Mesenchymal stem cell (in vitro differentiated cells and primary cell): ENCODE measurements at regions not wholly inside any gene's neighbourhood (a gene's known extent, or its start where the extent isn't known, plus 50 kb on each side); places are given as distances from the start of the nearest gene placed in this dataset.

ENCODE experiments used
- DNase-seq: peaks from one replicate; pipeline ENCODE4 v3.0.0-alpha.2; 2013
- H2AFZ ChIP-seq: one replicate; pipeline ENCODE4 v1.6.1; 2013; ENCODE audit warnings: low read depth, mild to moderate bottlenecking, control low read depth, inconsistent platforms, low read length, moderate library complexity
- H2AK5ac ChIP-seq: 2 replicates; pipeline ENCODE4 v1.6.1; 2013; ENCODE audit warnings: low read length, moderate library complexity, mild to moderate bottlenecking, inconsistent platforms; ENCODE audit not compliant: severe bottlenecking
- H2BK120ac ChIP-seq: one replicate; pipeline ENCODE4 v1.6.1; 2013; ENCODE audit warnings: low read depth, mild to moderate bottlenecking, inconsistent platforms, low read length, moderate library complexity
- H2BK12ac ChIP-seq, 2 experiments: one replicate each; pipeline ENCODE4 v1.6.1; 2013; ENCODE audit warnings: inconsistent platforms in 2 of 2, low read length in 2 of 2, mild to moderate bottlenecking in 2 of 2, moderate library complexity in 2 of 2, control low read depth in 1 of 2
- H2BK15ac ChIP-seq: one replicate; pipeline ENCODE4 v1.6.1; 2013; ENCODE audit warnings: mild to moderate bottlenecking, low read depth, inconsistent platforms; ENCODE audit not compliant: poor library complexity, severe bottlenecking
- H2BK5ac ChIP-seq: 2 replicates; pipeline ENCODE4 v1.6.1; 2013; ENCODE audit warnings: low read depth, mild to moderate bottlenecking, low read length, control low read depth, inconsistent platforms; ENCODE audit not compliant: poor library complexity, severe bottlenecking
- H3K14ac ChIP-seq, 2 experiments: one replicate each; pipeline ENCODE4 v1.6.1; 2013; ENCODE audit warnings: inconsistent platforms in 2 of 2, low read length in 2 of 2, control low read depth in 1 of 2, mild to moderate bottlenecking in 1 of 2, moderate library complexity in 1 of 2
- H3K18ac ChIP-seq, 2 experiments: one replicate each; pipeline ENCODE4 v1.6.1; 2013; ENCODE audit warnings: inconsistent platforms in 2 of 2, low read length in 2 of 2, control low read depth in 1 of 2, low read depth in 1 of 2, mild to moderate bottlenecking in 1 of 2
- H3K23ac ChIP-seq, 2 experiments: one replicate each; pipeline ENCODE4 v1.6.1; 2013; ENCODE audit warnings: inconsistent platforms in 2 of 2, low read length in 2 of 2, mild to moderate bottlenecking in 2 of 2, moderate library complexity in 2 of 2, control low read depth in 1 of 2
- H3K27ac ChIP-seq: 2 replicates; pipeline ENCODE4 v1.5.1; 2013; ENCODE audit warnings: mild to moderate bottlenecking, moderate library complexity, low read length, control low read depth, inconsistent platforms; ENCODE audit not compliant: poor library complexity, severe bottlenecking
- H3K27me3 ChIP-seq, 2 experiments: 2 replicates each; pipeline versions ENCODE4 v1.6.1 to v1.7.0; 2013; ENCODE audit warnings: low read length in 2 of 2, mild to moderate bottlenecking in 2 of 2, moderate library complexity in 2 of 2, control low read depth in 1 of 2, inconsistent platforms in 1 of 2; ENCODE audit not compliant: control insufficient read depth in 1 of 2, insufficient read depth in 1 of 2
- H3K36me3 ChIP-seq, 2 experiments: 2 replicates each; pipeline versions ENCODE4 v1.6.1 to v1.7.0; 2013; ENCODE audit warnings: low read length in 2 of 2, control low read depth in 1 of 2, inconsistent platforms in 1 of 2, low read depth in 1 of 2, mild to moderate bottlenecking in 1 of 2; ENCODE audit not compliant: insufficient read depth in 2 of 2, control insufficient read depth in 1 of 2
- H3K4ac ChIP-seq, 2 experiments: one replicate each; pipeline ENCODE4 v1.6.1; 2013; ENCODE audit warnings: inconsistent platforms in 2 of 2, low read length in 2 of 2, mild to moderate bottlenecking in 2 of 2, moderate library complexity in 2 of 2, control low read depth in 1 of 2, low read depth in 1 of 2
- H3K4me1 ChIP-seq: 2 replicates; pipeline ENCODE4 v1.6.1; 2013; ENCODE audit warnings: low read depth, low read length, control low read depth; ENCODE audit not compliant: control insufficient read depth, insufficient read depth
- H3K4me2 ChIP-seq: 2 replicates; pipeline ENCODE4 v1.6.1; 2013; ENCODE audit warnings: low read length, mild to moderate bottlenecking, inconsistent platforms; ENCODE audit not compliant: poor library complexity, severe bottlenecking
- H3K4me3 ChIP-seq, 2 experiments: 2 replicates each; pipeline versions ENCODE4 v1.5.1 to v1.7.0; 2013; ENCODE audit warnings: low read length in 2 of 2, mild to moderate bottlenecking in 2 of 2, control low read depth in 1 of 2, low read depth in 1 of 2; ENCODE audit not compliant: insufficient read depth in 1 of 2
- H3K79me1 ChIP-seq: replicated peaks from 2 replicates; pipeline ENCODE4 v1.6.1; 2013; ENCODE audit warnings: mild to moderate bottlenecking, control low read depth, low read length, inconsistent platforms; ENCODE audit not compliant: poor library complexity, severe bottlenecking
- H3K9ac ChIP-seq: 2 replicates; pipeline ENCODE4 v1.7.0; 2013; ENCODE audit warnings: mild to moderate bottlenecking, low read length, moderate library complexity
- H3K9me3 ChIP-seq: 2 replicates; pipeline ENCODE4 v1.7.0; 2013; ENCODE audit warnings: mild to moderate bottlenecking, low read length; ENCODE audit not compliant: control insufficient read depth
- H4K8ac ChIP-seq: one replicate; pipeline ENCODE4 v1.6.1; 2013; ENCODE audit warnings: inconsistent platforms, mild to moderate bottlenecking, low read length, moderate library complexity
- H4K91ac ChIP-seq: one replicate; pipeline ENCODE4 v1.6.1; 2013; ENCODE audit warnings: mild to moderate bottlenecking, low read length, inconsistent platforms
- WGBS: methylation state at CpG from one replicate; pipeline ENCODE4 v1.1.7; 2013; ENCODE audit warnings: mixed read lengths; 5-methylcytosine and 5-hydroxymethylcytosine counted together

- Histone ChIP-seq H2BK120ac (no peak overlapping the region), H3K4me3 (no peak overlapping the region), H3K27ac (no peak overlapping the region), H4K8ac (no peak overlapping the region), H2AK5ac (no peak overlapping the region), H3K18ac (no peak overlapping the region), H2BK15ac (no peak overlapping the region), H3K36me3 (no peaks in the 10 kb centered on the region), H3K4ac (no peak overlapping the region), H3K79me1 (no peaks in the 10 kb centered on the region), H3K4me2 (no peak overlapping the region), H3K23ac (no peak overlapping the region), H3K14ac (no peak overlapping the region), H2BK5ac (no peak overlapping the region), H3K9me3 (no peaks in the 10 kb centered on the region), H3K27me3 (no peaks in the 10 kb centered on the region), H3K4me1 (no peaks in the 10 kb centered on the region), H4K91ac (no peak overlapping the region), H2BK12ac (no peak overlapping the region), H2AFZ (no peak overlapping the region), H3K9ac (no peak overlapping the region)
- 84% methylated on average over 5 of the region's 5 CpGs for WGBS
- no peak for DNase-seq
These were observed 521.6 kb downstream of the EPHA3 start for GRCh38 chr3:89628856-89629670.

GRCh38 chr3:89635137-89635536 is 527.7 kb downstream of the EPHA3 start:
- no peak overlapping the region for H2AK5ac ChIP-seq
- no peak overlapping the region for H4K8ac ChIP-seq
- no peak overlapping the region for H3K23ac ChIP-seq
- no peaks in the 10 kb centered on the region for H3K4me1 ChIP-seq
- no peak overlapping the region for H3K4me2 ChIP-seq
- no peak overlapping the region for H2BK12ac ChIP-seq
- H4K91ac ChIP-seq, result no peak overlapping the region
- H3K18ac ChIP-seq, result no peak overlapping the region
- H2BK15ac ChIP-seq, result no peak overlapping the region
- no peak overlapping the region for H2BK120ac ChIP-seq
- no peaks in the 10 kb centered on the region for H3K36me3 ChIP-seq
- H3K79me1 ChIP-seq, result no peaks in the 10 kb centered on the region
- no peak overlapping the region for H3K14ac ChIP-seq
- no peak overlapping the region for H3K27ac ChIP-seq
- no peaks in the 10 kb centered on the region for H3K27me3 ChIP-seq
- H3K9ac ChIP-seq, result no peak overlapping the region
- no peak overlapping the region for H3K4ac ChIP-seq
- H3K4me3 ChIP-seq, result no peak overlapping the region
- no peak for DNase-seq
- H2BK5ac ChIP-seq, result no peak overlapping the region
- H3K9me3 ChIP-seq, result peaks cover 6% of the 10 kb centered on the region
- H2AFZ ChIP-seq, result no peak overlapping the region

- Histone ChIP-seq H3K4me3 (no peak overlapping the region), H3K27ac (no peak overlapping the region), H3K4me1 (no peaks in the 10 kb centered on the region), H2BK5ac (no peak overlapping the region), H3K9me3 (peaks cover 4% of the 10 kb centered on the region), H3K14ac (no peak overlapping the region), H2BK12ac (no peak overlapping the region), H2AK5ac (no peak overlapping the region), H3K27me3 (no peaks in the 10 kb centered on the region), H2AFZ (no peak overlapping the region), H4K91ac (no peak overlapping the region), H3K79me1 (no peaks in the 10 kb centered on the region), H2BK15ac (no peak overlapping the region), H3K18ac (no peak overlapping the region), H3K36me3 (no peaks in the 10 kb centered on the region), H2BK120ac (no peak overlapping the region), H3K4me2 (no peak overlapping the region), H3K9ac (no peak overlapping the region), H3K4ac (no peak overlapping the region), H3K23ac (no peak overlapping the region), H4K8ac (no peak overlapping the region)
- no peak for DNase-seq
- WGBS, result no CpG with 5 or more reads among the region's 1 CpG
These were observed 537.3 kb downstream of the EPHA3 start for GRCh38 chr3:89644716-89645115.

- H3K27ac ChIP-seq, result no peak overlapping the region
- no peaks in the 10 kb centered on the region for H3K27me3 ChIP-seq
- no peaks in the 10 kb centered on the region for H3K4me1 ChIP-seq
- no peaks in the 10 kb centered on the region for H3K79me1 ChIP-seq
- no peak overlapping the region for H3K23ac ChIP-seq
- H3K4me2 ChIP-seq, result no peak overlapping the region
- no peak overlapping the region for H4K91ac ChIP-seq
- DNase-seq, result no peak
- no peak overlapping the region for H2BK5ac ChIP-seq
- H2BK120ac ChIP-seq, result no peak overlapping the region
- no peak overlapping the region for H4K8ac ChIP-seq
- H3K9ac ChIP-seq, result no peak overlapping the region
- 84% methylated on average over 4 of the region's 5 CpGs for WGBS
- no peak overlapping the region for H3K18ac ChIP-seq
- H2BK15ac ChIP-seq, result no peak overlapping the region
- H2BK12ac ChIP-seq, result no peak overlapping the region
- no peaks in the 10 kb centered on the region for H3K36me3 ChIP-seq
- H2AK5ac ChIP-seq, result no peak overlapping the region
- no peak overlapping the region for H3K4me3 ChIP-seq
- no peak overlapping the region for H3K4ac ChIP-seq
- no peak overlapping the region for H3K14ac ChIP-seq
- H3K9me3 ChIP-seq, result no peaks in the 10 kb centered on the region
- H2AFZ ChIP-seq, result no peak overlapping the region
These were observed 542.0 kb downstream of the EPHA3 start for GRCh38 chr3:89649431-89649830.
